Endothelial cell of umbilical vein (primary cell): ENCODE measurements at regions not wholly inside any gene's neighbourhood (a gene's known extent, or its start where the extent isn't known, plus 50 kb on each side); places are given as distances from the start of the nearest gene placed in this dataset.

ENCODE experiments used
- BruUV-seq: library from RNA; stranded (reverse); fragments of 400-500 nt; replicated peaks from 2 replicates; lab custom pipeline; 2021; lab: Mats Ljungman, UMichigan
- CTCF ChIA-PET: fragments of 300-600, 350-600 bp; sonication (Branson Sonifier 250); formaldehyde crosslinking; loops from one replicate; lab custom pipeline; 2021; ENCODE audit warnings: antibody characterized with exemption, inconsistent platforms; lab: Charles Lee
- POLR2A ChIA-PET: fragments of 300-600, 350-600 bp; sonication (Branson Sonifier 250); formaldehyde crosslinking; loops from one replicate; lab custom pipeline; 2021; ENCODE audit warnings: antibody characterized with exemption, inconsistent platforms; lab: Charles Lee
- DNase-seq: peaks from one replicate; pipeline ENCODE4 v3.0.0-alpha.2; 2011; ENCODE audit warnings: low read depth, low spot score
- FAIRE-seq: peaks from 2 replicates; lab custom pipeline; 2011; peaks lifted over from hg19 to GRCh38; lab: Jason Lieb, UNC
- H2AFZ ChIP-seq: 2 replicates; pipeline ENCODE4 v1.6.0; 2012; ENCODE audit warnings: low read depth, low read length, control low read depth, inconsistent platforms
- H3K27ac ChIP-seq: 2 replicates; pipeline ENCODE4 v1.5.1; 2011; ENCODE audit warnings: low read depth, mild to moderate bottlenecking, control low read depth, low read length, moderate library complexity; ENCODE audit not compliant: insufficient read depth
- H3K27me3 ChIP-seq, 2 experiments: 2 replicates each; pipeline versions ENCODE4 v1.6.0 to v1.6.1; 2011; ENCODE audit warnings: low read length in 2 of 2, mixed read lengths in 1 of 2; ENCODE audit not compliant: control insufficient read depth in 2 of 2, insufficient read depth in 2 of 2
- H3K36me3 ChIP-seq, 2 experiments: 2 replicates in 1 of 2; 3 replicates in 1 of 2; pipeline ENCODE4 v1.5.1; 2011; ENCODE audit warnings: low read length in 2 of 2, mild to moderate bottlenecking in 1 of 2, moderate library complexity in 1 of 2; ENCODE audit not compliant: control insufficient read depth in 2 of 2, insufficient read depth in 2 of 2; ENCODE audit errors: extremely low read depth in 1 of 2
- H3K4me1 ChIP-seq: 3 replicates; pipeline ENCODE4 v1.5.1; 2011; ENCODE audit warnings: mild to moderate bottlenecking, low read length; ENCODE audit not compliant: control insufficient read depth, insufficient read depth; ENCODE audit errors: extremely low read depth
- H3K4me2 ChIP-seq: 2 replicates; pipeline ENCODE4 v1.6.1; 2011; ENCODE audit warnings: low read length, control low read depth, mixed read lengths; ENCODE audit not compliant: insufficient read depth
- H3K4me3 ChIP-seq, 3 experiments: fragments of 200-600 bp in 1 of 3; sonication (generic), shearing (Covaris generic) in 1 of 3; replicated peaks in 1 of 3; 2 replicates each; pipeline ENCODE4 v1.5.1; 2011 to 2016; ENCODE audit warnings: control low read depth in 3 of 3, low read length in 3 of 3, mild to moderate bottlenecking in 2 of 3, inconsistent platforms in 1 of 3, low read depth in 1 of 3, moderate library complexity in 1 of 3; ENCODE audit not compliant: insufficient read depth in 1 of 3
- H3K79me2 ChIP-seq: 2 replicates; pipeline ENCODE4 v1.6.0; 2012; ENCODE audit warnings: low read length, inconsistent platforms; ENCODE audit not compliant: control insufficient read depth, insufficient read depth
- H3K9ac ChIP-seq: replicated peaks from 2 replicates; pipeline ENCODE3; 2011; ENCODE audit warnings: low read length, control low read depth; ENCODE audit not compliant: insufficient read depth; ENCODE audit errors: extremely low read depth
- H3K9me1 ChIP-seq: replicated peaks from 3 replicates; pipeline ENCODE4 v1.6.0; 2011; ENCODE audit warnings: mild to moderate bottlenecking, low read length; ENCODE audit not compliant: control insufficient read depth, insufficient read depth; ENCODE audit errors: extremely low read depth
- H3K9me3 ChIP-seq: replicated peaks from 2 replicates; pipeline ENCODE4 v1.5.1; 2012; ENCODE audit warnings: low read length, inconsistent platforms; ENCODE audit not compliant: control insufficient read depth, insufficient read depth
- H4K20me1 ChIP-seq: replicated peaks from 2 replicates; pipeline ENCODE3; 2011; ENCODE audit warnings: mild to moderate bottlenecking, low read length; ENCODE audit not compliant: control insufficient read depth, insufficient read depth; ENCODE audit errors: extremely low read depth
- EZH2 ChIP-seq: IDR thresholded peaks from 2 replicates; pipeline ENCODE4 v1.6.1; 2012; ENCODE audit warnings: borderline replicate concordance, low read depth, mild to moderate bottlenecking, moderate library complexity, low read length, inconsistent platforms; ENCODE audit not compliant: severe bottlenecking
- FOS ChIP-seq: IDR thresholded peaks from 2 replicates; pipeline ENCODE4 v1.6.1; 2011; ENCODE audit warnings: mild to moderate bottlenecking, low read length, moderate library complexity, borderline replicate concordance; ENCODE audit not compliant: insufficient read depth
- GATA2 ChIP-seq: IDR thresholded peaks from 2 replicates; pipeline ENCODE4 v1.7.0; 2011; ENCODE audit warnings: low read depth, mild to moderate bottlenecking, moderate library complexity, mixed read lengths, low read length; ENCODE audit not compliant: insufficient read length, insufficient read depth
- JUN ChIP-seq: IDR thresholded peaks from 2 replicates; pipeline ENCODE4 v1.6.1; 2011; ENCODE audit warnings: borderline replicate concordance, low read depth; ENCODE audit not compliant: insufficient read length, insufficient read depth
- MAX ChIP-seq: IDR thresholded peaks from 2 replicates; pipeline ENCODE4 v1.6.1; 2011; ENCODE audit not compliant: insufficient read depth, insufficient read length
- MYC ChIP-seq: IDR thresholded peaks from one replicate; pipeline ENCODE4 v1.6.1; 2011; ENCODE audit warnings: mild to moderate bottlenecking, low read depth, low read length
- POLR2A ChIP-seq: IDR thresholded peaks from 2 replicates; pipeline ENCODE4 v1.6.1; 2012; ENCODE audit warnings: low read depth, mild to moderate bottlenecking, control low read depth, low read length
- POLR2AphosphoS5 ChIP-seq: IDR thresholded peaks from 2 replicates; pipeline ENCODE4 v1.6.1; 2012; ENCODE audit warnings: low read depth, mild to moderate bottlenecking, control low read depth, low read length, moderate library complexity; ENCODE audit not compliant: insufficient read depth
- dilution Hi-C: fragments of 300-500 bp; cut with MboI; formaldehyde crosslinking; loops from one replicate; pipeline ENCODE4 v1.15.0; 2019; ENCODE audit warnings: low sequenced_read_pairs; ENCODE audit not compliant: extremely low pct_ligation_motif_present
- intact Hi-C: fragments of 100-400 bp; cut with micrococcal nuclease; formaldehyde crosslinking; loops from one replicate; pipeline ENCODE4 v1.10.0; 2022
- TF ChIP-seq, protein P1 (sequence below), 2 donors: IDR thresholded peaks; 1 replicate in 1 of 2; 2 replicates in 1 of 2; pipeline ENCODE4 v1.5.1; 2011; ENCODE audit warnings: low read length in 2 of 2, mild to moderate bottlenecking in 2 of 2, moderate library complexity in 2 of 2, control low read depth in 1 of 2, inconsistent platforms in 1 of 2, low read depth in 1 of 2; ENCODE audit not compliant: insufficient read depth in 1 of 2; ENCODE audit errors: extremely low read depth in 1 of 2

GRCh38 chr5:40084614-40085013, 595.1 kb upstream of the PTGER4 start:
- no TSS peak for BruUV-seq
- no peaks in the 10 kb centered on the region for H3K9me1 ChIP-seq
- ChIA-PET CTCF (interaction anchor here (1.2 kb wide), 1 partner anchor 18 kb away, joined by 5 read pairs; no protein-coding TSS in a partner anchor), POLR2A (no interaction called here)
- FAIRE-seq (no peak), DNase-seq (no peak)
- no peak overlapping the region for H3K27ac ChIP-seq
- H3K4me2 ChIP-seq: no peak overlapping the region
- no peak overlapping the region for H3K4me3 ChIP-seq
- TF ChIP-seq POLR2A (no peak), POLR2AphosphoS5 (no peak), JUN (no peak), EZH2 (no peak), GATA2 (no peak), MYC (no peak), FOS (no peak), MAX (no peak)
- TF ChIP-seq, protein P1, sequence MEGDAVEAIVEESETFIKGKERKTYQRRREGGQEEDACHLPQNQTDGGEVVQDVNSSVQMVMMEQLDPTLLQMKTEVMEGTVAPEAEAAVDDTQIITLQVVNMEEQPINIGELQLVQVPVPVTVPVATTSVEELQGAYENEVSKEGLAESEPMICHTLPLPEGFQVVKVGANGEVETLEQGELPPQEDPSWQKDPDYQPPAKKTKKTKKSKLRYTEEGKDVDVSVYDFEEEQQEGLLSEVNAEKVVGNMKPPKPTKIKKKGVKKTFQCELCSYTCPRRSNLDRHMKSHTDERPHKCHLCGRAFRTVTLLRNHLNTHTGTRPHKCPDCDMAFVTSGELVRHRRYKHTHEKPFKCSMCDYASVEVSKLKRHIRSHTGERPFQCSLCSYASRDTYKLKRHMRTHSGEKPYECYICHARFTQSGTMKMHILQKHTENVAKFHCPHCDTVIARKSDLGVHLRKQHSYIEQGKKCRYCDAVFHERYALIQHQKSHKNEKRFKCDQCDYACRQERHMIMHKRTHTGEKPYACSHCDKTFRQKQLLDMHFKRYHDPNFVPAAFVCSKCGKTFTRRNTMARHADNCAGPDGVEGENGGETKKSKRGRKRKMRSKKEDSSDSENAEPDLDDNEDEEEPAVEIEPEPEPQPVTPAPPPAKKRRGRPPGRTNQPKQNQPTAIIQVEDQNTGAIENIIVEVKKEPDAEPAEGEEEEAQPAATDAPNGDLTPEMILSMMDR (IDR thresholded peaks at IDR 0.05; ENCODE audit: extremely low read depth in 1 of 2, insufficient read depth in 1 of 2, low read depth in 1 of 2, low read length in 2 of 2): no peak
- no peaks in the 10 kb centered on the region for H4K20me1 ChIP-seq
- H3K4me1 ChIP-seq: peaks cover 5% of the 10 kb centered on the region
- H3K9ac ChIP-seq: no peak overlapping the region
- no peaks in the 10 kb centered on the region for H3K79me2 ChIP-seq
- dilution Hi-C loops: no loop called here
- no peak overlapping the region for H2AFZ ChIP-seq
- H3K36me3 ChIP-seq: no peaks in the 10 kb centered on the region
- no peaks in the 10 kb centered on the region for H3K27me3 ChIP-seq
- H3K9me3 ChIP-seq: no peaks in the 10 kb centered on the region
- intact Hi-C loops: no loop called here
